Activated naive CD4-positive, alpha-beta T cell treated with anti-CD3 and anti-CD28 coated beads for 36 hours (primary cell): ENCODE measurements at regions not wholly inside any gene's neighbourhood (a gene's known extent, or its start where the extent isn't known, plus 50 kb on each side); places are given as distances from the start of the nearest gene placed in this dataset.

ENCODE experiments used
- CTCF ChIA-PET: fragments of 350-600 bp; sonication (Branson Sonifier 250); formaldehyde crosslinking; loops from one replicate; lab custom pipeline; 2021; ENCODE audit warnings: antibody characterized with exemption; lab: Charles Lee
- DNase-seq: peaks from one replicate; pipeline ENCODE4 v3.0.0-alpha.2; 2020
- H3K27ac Mint-ChIP-seq: one replicate; pipeline ENCODE4 v1.8.0; 2021; ENCODE audit warnings: mild to moderate bottlenecking, mixed read lengths
- H3K27me3 Mint-ChIP-seq: one replicate; pipeline ENCODE4 v1.8.0; 2021; ENCODE audit warnings: low read depth, mixed read lengths
- H3K36me3 Mint-ChIP-seq: one replicate; pipeline ENCODE4 v1.8.0; 2021; ENCODE audit warnings: low read depth, mixed read lengths
- H3K4me1 Mint-ChIP-seq: one replicate; pipeline ENCODE4 v1.8.0; 2021; ENCODE audit warnings: low read depth, mixed read lengths
- H3K4me3 Mint-ChIP-seq: one replicate; pipeline ENCODE4 v1.8.0; 2021; ENCODE audit warnings: mild to moderate bottlenecking, moderate library complexity, mixed read lengths
- H3K9me3 Mint-ChIP-seq: one replicate; pipeline ENCODE4 v1.8.0; 2021; ENCODE audit warnings: mixed read lengths
- intact Hi-C: fragments of 100-400 bp; cut with micrococcal nuclease; formaldehyde crosslinking; loops from one replicate; pipeline ENCODE4 v1.15.1; 2023

DNA sequence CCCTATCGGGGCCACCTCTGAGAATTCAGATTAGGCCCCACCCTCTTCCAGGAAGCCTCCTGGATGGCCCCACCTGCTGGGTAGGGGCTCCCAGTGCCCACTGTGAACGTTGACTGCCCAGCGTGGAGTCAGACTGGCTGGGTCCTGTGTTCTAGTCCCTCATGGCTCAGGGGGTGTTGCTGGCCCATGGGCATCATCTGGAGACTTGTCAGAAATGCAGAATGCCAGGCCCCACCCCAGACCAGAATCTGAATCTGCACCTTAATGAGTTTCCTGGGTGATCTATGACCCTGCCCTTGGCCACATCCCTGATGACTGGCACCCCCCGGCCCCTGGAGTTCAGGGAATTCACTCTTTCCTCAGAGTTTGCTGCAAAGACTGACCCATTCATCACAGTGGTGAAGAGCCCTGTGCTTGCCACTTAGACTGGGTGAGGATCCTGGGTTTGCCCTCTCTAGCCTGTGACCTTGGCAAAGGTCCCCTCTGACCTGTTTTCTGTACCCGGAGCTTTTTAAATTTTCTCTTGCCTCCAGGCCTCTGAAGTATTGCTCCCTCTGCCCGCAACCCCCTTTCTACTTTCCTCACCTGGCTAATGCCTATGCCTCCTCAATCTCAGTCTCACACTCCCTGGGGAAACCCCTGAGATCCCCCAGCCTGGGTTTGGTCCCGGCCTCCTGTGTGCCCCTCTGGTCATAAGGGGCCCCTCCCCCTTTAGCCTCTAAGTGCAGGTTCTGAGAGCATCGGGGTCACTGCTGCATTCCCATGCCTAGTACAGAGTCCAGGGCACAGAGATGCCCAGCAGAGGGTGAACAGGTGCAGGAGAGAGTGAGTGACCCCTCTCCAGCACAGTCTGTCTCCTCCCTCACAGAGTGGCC is 184.2 kb downstream of the MATN1 start:
- Mint-ChIP-seq H3K36me3 (no peaks in the 10 kb centered on the region), H3K27me3 (no peaks in the 10 kb centered on the region), H3K9me3 (no peaks in the 10 kb centered on the region), H3K27ac (no peak overlapping the region), H3K4me1 (no peaks in the 10 kb centered on the region), H3K4me3 (no peak overlapping the region)
- intact Hi-C loops, result no loop called here
- DNase-seq, result no peak
- CTCF ChIA-PET, result interaction anchor here (0.8 kb wide), 1 partner anchor 168 kb away, joined by 4 read pairs; no protein-coding TSS in a partner anchor

DNA sequence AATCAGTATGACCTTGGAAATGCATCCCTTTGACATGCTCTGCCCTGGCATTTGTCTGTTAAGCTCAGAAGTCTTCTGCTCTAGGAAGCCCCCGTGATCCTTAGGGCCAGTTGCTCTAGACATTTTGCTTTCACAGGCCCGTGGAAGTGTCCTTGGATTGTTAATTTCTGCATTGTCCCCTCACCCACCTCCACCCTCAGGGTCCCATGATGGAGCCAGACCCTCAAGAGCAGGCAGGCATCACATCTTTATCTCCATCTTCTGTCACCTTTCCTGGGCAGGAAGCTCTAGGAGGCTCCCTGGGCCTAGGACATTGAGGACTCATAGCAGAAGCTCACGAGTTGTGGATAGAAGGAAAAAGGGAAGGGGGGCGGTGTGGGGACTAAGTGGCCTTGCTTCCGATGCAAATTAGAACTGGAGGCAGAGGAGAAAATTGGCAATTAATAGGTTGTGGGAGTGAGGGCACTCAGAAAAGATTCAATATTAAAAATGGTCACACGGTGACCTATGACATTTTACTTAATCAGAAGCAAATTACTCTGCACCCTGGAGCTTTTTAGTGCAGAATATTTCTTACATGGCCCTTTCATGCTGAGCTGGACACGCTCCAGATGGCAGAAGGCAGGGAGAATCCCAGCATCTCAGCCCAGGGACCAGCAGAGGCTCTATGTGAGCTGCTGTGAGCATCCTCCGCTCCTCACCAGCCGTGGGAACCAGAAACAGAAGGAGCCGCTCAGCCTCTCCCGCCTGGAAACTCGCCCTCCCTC is 185.0 kb downstream of the MATN1 start:
- CTCF ChIA-PET, result interaction anchor here (0.8 kb wide), 1 partner anchor 169 kb away, joined by 4 read pairs; no protein-coding TSS in a partner anchor
- H3K27ac Mint-ChIP-seq, result no peak overlapping the region
- no peaks in the 10 kb centered on the region for H3K4me1 Mint-ChIP-seq
- intact Hi-C loops, result no loop called here
- H3K27me3 Mint-ChIP-seq, result no peaks in the 10 kb centered on the region
- no peaks in the 10 kb centered on the region for H3K9me3 Mint-ChIP-seq
- no peak overlapping the region for H3K4me3 Mint-ChIP-seq
- DNase-seq, result no peak
- no peaks in the 10 kb centered on the region for H3K36me3 Mint-ChIP-seq

DNA sequence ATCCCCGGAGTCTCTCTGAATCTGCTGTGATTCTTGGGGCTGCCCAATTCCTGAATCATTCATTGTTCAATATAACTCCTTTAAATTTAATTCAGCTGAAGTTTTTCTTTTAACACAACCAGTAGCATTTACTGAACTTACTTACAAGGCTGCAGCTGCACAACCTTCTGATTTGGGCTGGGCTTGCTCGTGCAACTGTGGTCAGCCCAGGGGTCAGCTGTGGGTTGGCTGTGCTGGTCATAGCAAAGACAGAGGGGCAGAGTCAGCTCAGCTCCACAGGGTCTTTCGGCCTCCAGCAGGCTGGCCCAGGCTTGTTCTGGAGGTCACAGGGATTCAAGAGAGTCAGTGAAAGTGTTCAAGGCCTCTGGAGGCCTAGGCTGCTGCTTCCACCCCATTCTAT is 186.1 kb downstream of the MATN1 start:
- intact Hi-C loops, result no loop called here
- no peak for DNase-seq
- Mint-ChIP-seq H3K27ac (no peak overlapping the region), H3K27me3 (no peaks in the 10 kb centered on the region), H3K4me3 (no peak overlapping the region), H3K4me1 (no peaks in the 10 kb centered on the region), H3K9me3 (no peaks in the 10 kb centered on the region), H3K36me3 (no peaks in the 10 kb centered on the region)
- CTCF ChIA-PET, result no interaction called here

DNA sequence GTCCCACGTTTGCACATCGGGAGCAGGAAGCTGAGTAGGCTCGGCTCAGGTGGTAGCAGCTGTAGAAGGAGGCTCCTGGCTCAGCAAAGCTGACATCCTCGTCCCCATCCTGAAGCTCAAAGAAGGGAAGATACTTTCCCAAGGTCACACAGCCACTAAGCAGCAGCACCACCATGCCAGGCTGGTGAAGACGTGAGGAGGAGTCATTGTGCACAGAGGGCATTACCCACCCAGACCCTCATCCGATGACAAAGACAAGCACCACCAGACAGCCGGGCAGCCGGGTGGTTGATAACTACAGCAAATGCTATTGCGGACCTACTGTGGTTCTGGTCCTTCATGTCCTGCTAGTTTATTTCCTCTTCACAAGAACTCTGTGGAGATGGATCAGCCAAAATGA is 186.9 kb downstream of the MATN1 start:
- DNase-seq, result no peak
- no peaks in the 10 kb centered on the region for H3K36me3 Mint-ChIP-seq
- CTCF ChIA-PET, result interaction anchor here (0.9 kb wide), 1 partner anchor 63 kb away, joined by 3 read pairs; no protein-coding TSS in a partner anchor
- H3K27ac Mint-ChIP-seq, result no peak overlapping the region
- H3K9me3 Mint-ChIP-seq, result no peaks in the 10 kb centered on the region
- no peaks in the 10 kb centered on the region for H3K27me3 Mint-ChIP-seq
- no peak overlapping the region for H3K4me3 Mint-ChIP-seq
- intact Hi-C loops, result no loop called here
- no peaks in the 10 kb centered on the region for H3K4me1 Mint-ChIP-seq

DNA sequence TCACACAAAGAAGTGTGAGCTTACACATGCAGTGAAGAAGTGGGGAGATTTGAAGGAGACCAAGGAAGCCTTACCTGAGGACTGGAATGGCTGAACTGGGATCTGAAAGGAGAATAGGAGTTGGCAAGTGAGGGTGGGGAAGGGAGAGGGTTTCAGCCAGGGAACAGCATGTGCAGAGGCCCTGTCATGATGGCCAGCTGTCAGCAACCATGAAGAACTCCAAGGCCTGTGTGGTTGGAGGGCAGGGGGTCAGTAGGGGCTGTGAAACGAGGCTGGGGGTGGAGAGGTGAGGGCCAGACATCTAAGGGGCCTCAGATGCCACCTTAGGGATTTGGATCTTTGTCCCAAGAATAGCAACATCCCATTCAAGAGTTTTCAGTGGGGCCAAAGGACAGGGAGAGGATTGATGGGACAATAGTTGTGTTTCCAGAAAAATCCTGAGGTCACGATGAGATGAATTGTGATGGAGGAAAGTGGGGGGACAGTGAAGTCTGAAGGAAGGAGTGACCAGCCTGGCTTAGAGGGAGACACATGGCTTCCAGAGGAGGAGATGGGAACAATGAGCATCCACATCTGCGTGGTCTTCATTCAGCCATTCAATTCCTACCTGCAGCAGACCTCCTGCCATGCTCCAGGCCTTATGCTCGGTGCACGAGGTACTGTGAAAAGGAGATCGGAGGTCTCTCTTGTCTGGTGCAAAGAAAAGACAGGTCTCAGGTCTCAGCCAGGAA is 187.6 kb downstream of the MATN1 start:
- no peak overlapping the region for H3K4me3 Mint-ChIP-seq
- intact Hi-C loops, result no loop called here
- no peak for DNase-seq
- H3K27me3 Mint-ChIP-seq, result no peaks in the 10 kb centered on the region
- no peaks in the 10 kb centered on the region for H3K9me3 Mint-ChIP-seq
- H3K27ac Mint-ChIP-seq, result no peak overlapping the region
- H3K4me1 Mint-ChIP-seq, result no peaks in the 10 kb centered on the region
- CTCF ChIA-PET, result interaction anchor here (0.9 kb wide), 1 partner anchor 62 kb away, joined by 3 read pairs; no protein-coding TSS in a partner anchor
- no peaks in the 10 kb centered on the region for H3K36me3 Mint-ChIP-seq

DNA sequence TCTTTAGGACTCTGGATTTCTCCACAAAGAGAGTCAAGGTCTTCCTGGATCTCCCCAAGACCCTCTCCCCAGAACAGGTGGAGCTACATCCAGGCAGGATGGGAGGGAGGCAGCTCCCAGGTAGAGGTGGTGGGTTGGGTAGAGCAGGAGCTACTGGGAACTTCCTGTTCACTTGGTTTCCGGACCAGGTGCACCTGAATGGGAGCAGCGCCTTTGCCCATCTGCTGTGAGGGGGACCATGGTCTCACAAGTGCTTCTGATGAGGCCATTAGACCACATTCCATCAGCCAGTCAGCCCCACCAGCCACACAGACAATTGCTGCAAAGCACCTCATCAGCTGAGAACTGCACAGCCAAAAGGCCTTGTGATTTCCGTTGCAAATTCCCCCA is 188.8 kb downstream of the MATN1 start:
- Mint-ChIP-seq H3K27me3 (no peaks in the 10 kb centered on the region), H3K9me3 (no peaks in the 10 kb centered on the region), H3K4me1 (no peaks in the 10 kb centered on the region), H3K4me3 (no peak overlapping the region), H3K36me3 (no peaks in the 10 kb centered on the region), H3K27ac (no peak overlapping the region)
- intact Hi-C loops, result no loop called here
- CTCF ChIA-PET, result interaction anchor here (0.6 kb wide), 1 partner anchor 597 kb away, joined by 3 read pairs; no protein-coding TSS in a partner anchor
- no peak for DNase-seq

DNA sequence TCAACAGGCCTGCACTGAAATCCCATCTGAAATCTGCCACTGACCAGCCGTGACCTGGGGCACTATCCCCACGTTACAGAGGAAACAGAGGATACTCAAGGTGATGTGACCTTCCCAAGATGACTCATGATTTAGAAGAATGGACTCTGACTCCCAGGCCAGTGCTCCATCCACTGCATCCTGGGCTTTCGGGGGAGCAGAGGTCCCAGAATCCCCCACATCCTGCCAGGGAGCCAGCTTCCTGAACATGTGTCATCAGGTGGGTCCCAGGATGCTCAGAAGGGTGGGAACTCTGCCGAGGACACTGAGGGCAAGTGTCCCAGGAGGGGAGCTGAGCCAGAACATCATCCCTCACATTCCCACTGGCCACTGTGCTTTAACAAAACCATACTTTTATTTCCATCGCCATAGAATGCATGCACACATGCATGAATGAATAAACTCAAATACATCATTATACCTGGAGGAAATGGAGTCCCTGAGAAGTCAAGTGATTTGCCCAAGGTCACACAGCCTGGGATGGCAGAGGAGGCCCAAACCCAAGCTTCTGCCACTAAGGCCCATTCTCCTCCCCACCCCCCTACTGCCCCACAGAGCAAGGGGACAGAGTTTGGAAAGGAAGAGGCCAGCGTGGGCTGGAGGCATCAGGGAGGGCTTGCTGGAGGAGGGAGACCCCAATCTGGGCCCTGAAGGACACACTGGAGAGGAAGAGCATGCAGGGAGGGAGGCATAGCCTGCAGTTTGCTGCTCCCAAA is 189.4 kb downstream of the MATN1 start:
- Mint-ChIP-seq H3K9me3 (no peaks in the 10 kb centered on the region), H3K36me3 (no peaks in the 10 kb centered on the region), H3K4me3 (no peak overlapping the region), H3K27me3 (no peaks in the 10 kb centered on the region), H3K27ac (no peak overlapping the region), H3K4me1 (no peaks in the 10 kb centered on the region)
- intact Hi-C loops, result no loop called here
- CTCF ChIA-PET, result no interaction called here
- DNase-seq, result no peak

DNA sequence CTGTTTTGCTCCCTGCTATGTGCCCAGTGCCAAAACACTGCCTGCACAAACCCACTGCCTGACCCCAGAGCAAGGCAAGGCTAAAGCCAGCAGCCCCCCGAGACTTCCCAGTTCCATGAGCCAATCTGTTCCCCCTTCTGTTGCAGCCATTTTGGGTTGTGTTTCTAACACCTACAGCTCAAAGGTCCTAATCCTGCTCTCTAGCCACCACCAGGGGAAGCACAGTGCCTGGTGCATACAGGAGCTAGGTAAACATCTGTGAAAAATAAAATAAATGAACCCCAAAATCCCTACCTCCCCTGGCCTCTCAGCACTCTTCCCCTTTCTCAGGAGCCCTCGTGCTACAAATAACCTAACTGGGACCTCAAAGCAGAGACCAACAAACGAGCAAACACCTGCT is 190.2 kb downstream of the MATN1 start:
- intact Hi-C loops, result no loop called here
- Mint-ChIP-seq H3K27ac (no peak overlapping the region), H3K36me3 (no peaks in the 10 kb centered on the region), H3K27me3 (no peaks in the 10 kb centered on the region), H3K4me1 (no peaks in the 10 kb centered on the region), H3K4me3 (no peak overlapping the region), H3K9me3 (no peaks in the 10 kb centered on the region)
- CTCF ChIA-PET, result no interaction called here
- no peak for DNase-seq

DNA sequence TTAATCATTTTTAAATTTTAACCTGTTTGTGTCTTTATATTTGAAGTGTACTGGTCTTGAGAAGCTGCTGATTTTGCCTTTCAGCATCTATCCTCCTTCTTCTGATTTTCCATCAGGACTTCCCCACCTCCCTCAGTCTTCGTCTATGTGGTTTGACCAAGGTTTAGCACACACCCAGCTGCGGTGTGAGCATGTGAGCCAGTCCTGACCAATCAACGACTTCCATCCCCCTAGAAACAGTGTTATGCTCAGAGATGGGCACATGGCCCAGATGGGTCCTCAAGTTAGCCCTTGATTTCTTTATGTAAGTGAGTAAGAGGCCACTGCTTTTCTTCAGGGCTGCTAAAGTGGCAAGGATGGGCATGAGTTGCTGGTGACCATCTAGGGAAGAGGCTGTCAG is 190.8 kb downstream of the MATN1 start:
- DNase-seq, result no peak
- Mint-ChIP-seq H3K27ac (no peak overlapping the region), H3K4me3 (no peak overlapping the region), H3K9me3 (no peaks in the 10 kb centered on the region), H3K36me3 (no peaks in the 10 kb centered on the region), H3K4me1 (no peaks in the 10 kb centered on the region), H3K27me3 (no peaks in the 10 kb centered on the region)
- CTCF ChIA-PET, result interaction anchor here (0.7 kb wide), 1 partner anchor 163 kb away, joined by 3 read pairs; no protein-coding TSS in a partner anchor
- intact Hi-C loops, result no loop called here

DNA sequence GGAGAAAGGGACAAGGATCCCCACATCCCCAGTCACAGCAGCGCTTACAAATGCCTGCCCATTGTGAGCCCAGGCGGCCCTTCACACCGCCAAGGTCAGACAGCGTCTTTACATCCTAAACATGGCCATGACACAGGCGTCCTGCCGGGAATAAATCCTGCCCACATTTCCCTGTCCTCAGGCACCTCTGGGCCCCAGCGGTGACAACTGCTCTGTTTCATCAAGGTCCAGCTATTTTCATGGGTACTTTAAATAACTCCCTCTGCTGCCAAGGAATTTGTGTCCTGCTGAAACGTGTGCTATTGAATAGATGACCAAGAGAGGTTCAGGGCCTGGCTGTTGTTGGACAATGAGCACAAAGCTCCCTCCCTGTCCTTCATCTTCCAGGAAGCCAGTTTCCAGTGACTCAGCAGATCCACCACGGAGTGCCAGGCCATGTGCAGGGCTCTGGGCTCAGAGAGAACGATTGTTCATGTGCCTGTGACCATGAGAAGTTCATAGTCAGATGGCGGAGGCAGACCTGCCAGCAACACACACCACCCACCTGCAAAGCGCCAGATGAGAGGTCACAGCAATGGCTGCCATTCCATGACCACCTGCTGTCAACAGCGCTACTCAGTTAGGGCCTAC is 195.8 kb downstream of the MATN1 start:
- CTCF ChIA-PET, result no interaction called here
- Mint-ChIP-seq H3K4me3 (no peak overlapping the region), H3K27ac (no peak overlapping the region), H3K36me3 (no peaks in the 10 kb centered on the region), H3K27me3 (peaks cover 15% of the 10 kb centered on the region), H3K9me3 (no peaks in the 10 kb centered on the region), H3K4me1 (no peaks in the 10 kb centered on the region)
- intact Hi-C loops, result no loop called here
- DNase-seq, result no peak

DNA sequence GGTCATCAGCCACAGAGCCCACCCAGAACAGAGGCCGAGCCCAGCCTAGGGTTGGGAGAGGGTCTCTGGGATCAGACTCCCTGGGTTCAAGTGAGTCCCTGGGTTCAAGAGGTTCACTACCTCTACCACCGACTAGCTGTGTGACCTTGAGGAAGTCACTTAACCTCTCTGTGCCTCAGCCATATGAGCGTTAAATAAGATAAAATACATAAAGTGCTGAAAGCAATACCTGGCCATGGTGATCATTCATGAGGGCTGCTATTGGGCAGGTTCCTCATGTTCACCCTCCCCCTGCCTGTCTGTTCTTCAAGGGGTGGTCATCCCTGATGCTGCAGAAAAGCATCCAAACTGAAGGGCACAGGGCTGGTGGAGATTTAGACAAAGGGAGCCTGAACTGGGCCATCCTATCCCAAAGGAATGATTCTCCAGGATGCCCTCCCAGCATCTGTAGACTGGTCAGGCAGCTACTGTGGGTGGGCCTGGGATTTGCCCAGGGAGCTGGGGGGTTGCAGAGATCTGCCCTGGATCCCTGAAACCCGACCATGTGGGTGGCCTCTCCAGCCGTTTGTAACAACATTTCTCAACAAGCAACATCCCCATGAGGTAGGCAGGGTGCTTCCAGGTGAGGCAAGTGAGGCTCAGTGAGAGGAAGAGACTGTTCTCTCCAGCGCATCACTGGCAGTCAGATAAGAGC is 196.6 kb downstream of the MATN1 start:
- H3K36me3 Mint-ChIP-seq, result no peaks in the 10 kb centered on the region
- intact Hi-C loops, result no loop called here
- CTCF ChIA-PET, result no interaction called here
- no peak overlapping the region for H3K27ac Mint-ChIP-seq
- no peaks in the 10 kb centered on the region for H3K4me1 Mint-ChIP-seq
- no peak for DNase-seq
- no peak overlapping the region for H3K4me3 Mint-ChIP-seq
- H3K27me3 Mint-ChIP-seq, result peaks cover 20% of the 10 kb centered on the region
- H3K9me3 Mint-ChIP-seq, result no peaks in the 10 kb centered on the region
